GM19452 (cell line): ENCODE measurements at regions not wholly inside any gene's neighbourhood (a gene's known extent, or its start where the extent isn't known, plus 50 kb on each side); places are given as distances from the start of the nearest gene placed in this dataset.
"Not testable (repeated sequence)": the region's sequence is repeated elsewhere in the genome, so short reads cannot be mapped to it uniquely, and the experiment has no call there.

ENCODE experiments used
- ATAC-seq: cut with Tn5 transposase; IDR thresholded peaks from one replicate; pipeline ENCODE4 v1.9.1; 2021; ENCODE audit not compliant: unreplicated experiment

GRCh38 chr2:209145220-209145691 is 278.6 kb upstream of the MAP2 start:
- not testable (repeated sequence) for ATAC-seq

- no peak for ATAC-seq
Observed at GRCh38 chr2:209145941-209146681, 277.7 kb upstream of the MAP2 start.

GRCh38 chr2:209146682-209147320 is 277.0 kb upstream of the MAP2 start:
- ATAC-seq = no peak

GRCh38 chr2:209147981-209148380 is 275.9 kb upstream of the MAP2 start:
- no peak for ATAC-seq

- ATAC-seq = no peak
Observed at GRCh38 chr2:209160800-209161588, 262.9 kb upstream of the MAP2 start.

GRCh38 chr2:209162129-209162528 is 261.7 kb upstream of the MAP2 start:
- no peak for ATAC-seq

GRCh38 chr2:209181984-209182383 is 241.9 kb upstream of the MAP2 start:
- no peak for ATAC-seq

- not testable (repeated sequence) for ATAC-seq
Observed at GRCh38 chr2:209186886-209187285, 237.0 kb upstream of the MAP2 start.

- ATAC-seq = no peak
Observed at GRCh38 chr2:209189893-209190292, 234.0 kb upstream of the MAP2 start.

- no peak for ATAC-seq
Observed at GRCh38 chr2:209191139-209191538, 232.7 kb upstream of the MAP2 start.

GRCh38 chr2:209194717-209195116 is 229.1 kb upstream of the MAP2 start:
- no peak for ATAC-seq

- peak; percentile 65 for ATAC-seq
Observed at GRCh38 chr2:209208211-209208610, 215.6 kb upstream of the MAP2 start.

GRCh38 chr2:209209943-209210342 is 213.9 kb upstream of the MAP2 start:
- no peak for ATAC-seq

GRCh38 chr2:209230560-209230959 is 193.3 kb upstream of the MAP2 start:
- no peak for ATAC-seq

- no peak for ATAC-seq
Observed at GRCh38 chr2:209236377-209236776, 187.5 kb upstream of the MAP2 start.

GRCh38 chr2:209238765-209239584 is 184.9 kb upstream of the MAP2 start:
- ATAC-seq = no peak

GRCh38 chr2:209239585-209239938 is 184.3 kb upstream of the MAP2 start:
- no peak for ATAC-seq

- ATAC-seq = no peak
Observed at GRCh38 chr2:209240204-209240603, 183.6 kb upstream of the MAP2 start.

GRCh38 chr2:209253544-209253943 is 170.3 kb upstream of the MAP2 start:
- no peak for ATAC-seq

GRCh38 chr2:209259767-209260166 is 164.1 kb upstream of the MAP2 start:
- no peak for ATAC-seq

- no peak for ATAC-seq
Observed at GRCh38 chr2:209260281-209260680, 163.6 kb upstream of the MAP2 start.
